Caco-2 (cell line): ENCODE measurements at regions not wholly inside any gene's neighbourhood (a gene's known extent, or its start where the extent isn't known, plus 50 kb on each side); places are given as distances from the start of the nearest gene placed in this dataset.

ENCODE experiments used
- BruUV-seq: library from RNA; stranded (reverse); fragments of 400-500 nt; replicated peaks from 2 replicates; lab custom pipeline; 2021; lab: Mats Ljungman, UMichigan
- CTCF ChIA-PET: fragments of 300-600 bp; sonication (Branson Sonifier 250); formaldehyde crosslinking; loops from one replicate; lab custom pipeline; 2022; ENCODE audit warnings: antibody characterized with exemption; lab: Charles Lee
- POLR2A ChIA-PET: fragments of 300-600 bp; sonication (Branson Sonifier 250); formaldehyde crosslinking; loops from one replicate; lab custom pipeline; 2022; ENCODE audit warnings: antibody characterized with exemption; lab: Charles Lee
- DNase-seq, 2 experiments: peaks; one replicate each; pipeline versions ENCODE4 v3.0.0 to v3.0.0-alpha.2; 2020 to 2022
- H3K27me3 ChIP-seq: replicated peaks from 2 replicates; pipeline ENCODE4 v1.6.0; 2011; ENCODE audit warnings: low read length; ENCODE audit not compliant: control insufficient read depth, insufficient read depth
- H3K36me3 ChIP-seq: 2 replicates; pipeline ENCODE4 v1.5.1; 2011; ENCODE audit warnings: low read length; ENCODE audit not compliant: control insufficient read depth, insufficient read depth
- H3K4me1 ChIP-seq: fragments of 250-450 bp; sonication (Bioruptor Pico); 2 replicates; pipeline ENCODE4 v1.5.1; 2020; ENCODE audit warnings: mild to moderate bottlenecking
- H3K4me3 ChIP-seq: 2 replicates; pipeline ENCODE4 v1.5.1; 2011; ENCODE audit warnings: low read depth, mild to moderate bottlenecking, control low read depth, low read length
- H3K9me3 ChIP-seq: fragments of 250-450 bp; sonication (Bioruptor Pico); 2 replicates; pipeline ENCODE4 v1.5.1; 2020; ENCODE audit warnings: mild to moderate bottlenecking, moderate library complexity
- H3K27ac Mint-ChIP-seq: one replicate; pipeline ENCODE4 v1.8.0; 2022; ENCODE audit warnings: mixed read lengths; ENCODE audit not compliant: unreplicated experiment
- H3K27me3 Mint-ChIP-seq: one replicate; pipeline ENCODE4 v1.8.0; 2022; ENCODE audit warnings: mixed read lengths; ENCODE audit not compliant: insufficient read depth, unreplicated experiment
- H3K36me3 Mint-ChIP-seq: one replicate; pipeline ENCODE4 v1.8.0; 2022; ENCODE audit warnings: mild to moderate bottlenecking, mixed read lengths; ENCODE audit not compliant: insufficient read depth, unreplicated experiment
- H3K4me1 Mint-ChIP-seq: one replicate; pipeline ENCODE4 v1.8.0; 2022; ENCODE audit warnings: low read depth, mixed read lengths; ENCODE audit not compliant: unreplicated experiment
- H3K4me3 Mint-ChIP-seq: one replicate; pipeline ENCODE4 v1.8.0; 2022; ENCODE audit warnings: mild to moderate bottlenecking, moderate library complexity, mixed read lengths; ENCODE audit not compliant: unreplicated experiment
- H3K9me3 Mint-ChIP-seq: one replicate; pipeline ENCODE4 v1.8.0; 2022; ENCODE audit warnings: mixed read lengths; ENCODE audit not compliant: unreplicated experiment
- CTCF ChIP-seq, 2 experiments: fragments of 200-600 bp in 1 of 2; IDR thresholded peaks; 1 replicate in 1 of 2; 2 replicates in 1 of 2; pipeline versions ENCODE4 v1.5.1 to v1.8.0; 2011 to 2022; ENCODE audit warnings: antibody characterized with exemption in 1 of 2, control low read depth in 1 of 2, inconsistent platforms in 1 of 2, low read depth in 1 of 2, low read length in 1 of 2, mild to moderate bottlenecking in 1 of 2, moderate library complexity in 1 of 2; ENCODE audit not compliant: insufficient read depth in 1 of 2, severe bottlenecking in 1 of 2, unreplicated experiment in 1 of 2
- intact Hi-C: fragments of 100-400 bp; cut with micrococcal nuclease; formaldehyde crosslinking; loops from one replicate; pipeline ENCODE4 v1.10.0; 2022; ENCODE audit not compliant: unreplicated experiment

DNA sequence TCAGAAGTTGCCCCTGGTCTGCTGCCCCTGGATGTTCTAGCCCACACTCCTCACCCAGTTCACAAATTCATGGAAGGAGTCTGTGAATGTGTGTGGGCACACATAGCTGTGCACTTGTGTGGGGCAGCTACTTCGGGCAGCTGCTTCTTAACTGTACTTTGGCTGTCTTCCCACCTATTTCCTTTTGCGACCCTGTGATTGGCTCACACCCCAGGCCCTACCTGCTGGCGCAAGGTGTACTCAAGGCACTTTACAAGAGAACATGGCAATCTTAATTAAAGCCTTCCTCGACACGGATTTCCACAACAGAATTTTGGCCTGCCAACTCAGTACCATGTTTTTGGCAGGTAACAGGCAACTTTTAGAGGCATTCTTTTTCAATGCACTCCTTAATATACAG, 86.5 kb upstream of the CTTNBP2NL start:
- ChIA-PET POLR2A (no interaction called here), CTCF (no interaction called here)
- Histone ChIP-seq H3K4me3 (no peak overlapping the region), H3K36me3 (no peaks in the 10 kb centered on the region), H3K4me1 (no peaks in the 10 kb centered on the region), H3K9me3 (no peaks in the 10 kb centered on the region), H3K27me3 (no peaks in the 10 kb centered on the region)
- H3K36me3 Mint-ChIP-seq: no peaks in the 10 kb centered on the region
- TF ChIP-seq CTCF (IDR thresholded peaks at IDR 0.05; ENCODE audit: insufficient read depth in 1 of 2, low read depth in 1 of 2, low read length in 1 of 2, severe bottlenecking in 1 of 2, unreplicated experiment in 1 of 2): no peak
- no peak overlapping the region for H3K27ac Mint-ChIP-seq
- BruUV-seq: no TSS peak
- intact Hi-C loops: no loop called here
- peaks cover 25% of the 10 kb centered on the region for H3K27me3 Mint-ChIP-seq
- DNase-seq: no peak
- peaks cover 8% of the 10 kb centered on the region for H3K4me1 Mint-ChIP-seq
- H3K4me3 Mint-ChIP-seq: no peak overlapping the region
- H3K9me3 Mint-ChIP-seq: no peaks in the 10 kb centered on the region

- TF ChIP-seq CTCF (IDR thresholded peaks at IDR 0.05; ENCODE audit: insufficient read depth in 1 of 2, low read depth in 1 of 2, low read length in 1 of 2, severe bottlenecking in 1 of 2, unreplicated experiment in 1 of 2): no peak
- Histone ChIP-seq H3K27me3 (no peaks in the 10 kb centered on the region), H3K4me1 (no peaks in the 10 kb centered on the region), H3K4me3 (no peak overlapping the region), H3K36me3 (no peaks in the 10 kb centered on the region), H3K9me3 (no peaks in the 10 kb centered on the region)
- Mint-ChIP-seq H3K27me3 (peaks cover 17% of the 10 kb centered on the region), H3K4me1 (no peaks in the 10 kb centered on the region), H3K27ac (no peak overlapping the region), H3K36me3 (no peaks in the 10 kb centered on the region), H3K4me3 (no peak overlapping the region), H3K9me3 (no peaks in the 10 kb centered on the region)
- POLR2A ChIA-PET: no interaction called here
- intact Hi-C loops: no loop called here
- CTCF ChIA-PET: no interaction called here
- no peak for DNase-seq
- no TSS peak for BruUV-seq
Observed at GRCh38 chr1:112312315-112312714, 83.7 kb upstream of the CTTNBP2NL start.

GRCh38 chr1:112312879-112313278, 83.1 kb upstream of the CTTNBP2NL start:
- POLR2A ChIA-PET: no interaction called here
- no peaks in the 10 kb centered on the region for H3K4me1 ChIP-seq
- H3K4me3 Mint-ChIP-seq: no peak overlapping the region
- no TSS peak for BruUV-seq
- H3K27me3 Mint-ChIP-seq: peaks cover 18% of the 10 kb centered on the region
- TF ChIP-seq CTCF (IDR thresholded peaks at IDR 0.05; ENCODE audit: insufficient read depth in 1 of 2, low read depth in 1 of 2, low read length in 1 of 2, severe bottlenecking in 1 of 2, unreplicated experiment in 1 of 2): no peak
- CTCF ChIA-PET: no interaction called here
- no peaks in the 10 kb centered on the region for H3K36me3 ChIP-seq
- no peak for DNase-seq
- no peaks in the 10 kb centered on the region for H3K9me3 ChIP-seq
- no peak overlapping the region for H3K4me3 ChIP-seq
- H3K27ac Mint-ChIP-seq: no peak overlapping the region
- no peaks in the 10 kb centered on the region for H3K27me3 ChIP-seq
- H3K9me3 Mint-ChIP-seq: no peaks in the 10 kb centered on the region
- intact Hi-C loops: no loop called here
- H3K36me3 Mint-ChIP-seq: no peaks in the 10 kb centered on the region
- no peaks in the 10 kb centered on the region for H3K4me1 Mint-ChIP-seq
